GM19467 (cell line): ENCODE measurements at regions not wholly inside any gene's neighbourhood (a gene's known extent, or its start where the extent isn't known, plus 50 kb on each side); places are given as distances from the start of the nearest gene placed in this dataset.
"Not testable (repeated sequence)": the region's sequence is repeated elsewhere in the genome, so short reads cannot be mapped to it uniquely, and the experiment has no call there.

Source experiments
- ATAC-seq: cut with Tn5 transposase; IDR thresholded peaks from one replicate; pipeline ENCODE4 v1.9.1; 2021; ENCODE audit warnings: mild to moderate bottlenecking, moderate library complexity; ENCODE audit not compliant: unreplicated experiment

DNA sequence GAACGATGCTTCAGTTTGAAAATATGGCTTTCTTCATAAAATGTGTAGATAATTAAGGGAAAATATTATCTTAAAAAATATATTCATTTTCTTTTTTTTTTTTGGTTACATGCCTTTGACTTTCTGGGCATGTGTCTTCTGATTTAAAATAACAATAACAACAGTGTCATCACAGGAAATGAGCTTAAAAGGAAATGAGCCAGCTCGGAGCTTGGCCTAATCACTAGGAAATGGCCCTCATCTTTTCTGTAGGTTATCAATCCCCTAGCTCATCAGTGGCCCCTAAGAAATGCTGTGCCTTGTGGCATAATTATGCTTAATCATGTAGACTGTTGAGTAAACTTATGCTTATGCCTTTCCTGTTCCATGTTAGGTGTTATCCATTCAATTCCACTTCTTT is 141.8 kb upstream of the FHL2 start:
- ATAC-seq = no peak

DNA sequence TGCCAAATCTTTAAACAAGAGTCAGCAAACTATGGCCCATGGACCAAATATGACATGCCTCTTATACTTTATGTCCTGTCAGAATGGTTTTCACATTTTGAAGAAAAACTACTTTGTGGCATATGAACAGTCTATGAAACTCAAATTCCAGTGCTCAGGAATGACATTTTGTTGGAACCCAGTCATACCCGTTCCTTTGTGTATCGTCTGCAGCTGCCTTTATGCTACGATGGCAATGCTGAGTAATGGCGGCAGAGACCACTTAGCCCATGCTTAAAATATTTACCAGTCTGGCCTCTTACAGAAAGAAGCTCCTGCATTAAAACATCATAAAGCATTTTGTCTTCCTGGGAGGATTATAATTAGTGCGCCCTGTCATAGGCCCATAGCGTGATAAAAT is 140.5 kb upstream of the FHL2 start:
- no peak for ATAC-seq

DNA sequence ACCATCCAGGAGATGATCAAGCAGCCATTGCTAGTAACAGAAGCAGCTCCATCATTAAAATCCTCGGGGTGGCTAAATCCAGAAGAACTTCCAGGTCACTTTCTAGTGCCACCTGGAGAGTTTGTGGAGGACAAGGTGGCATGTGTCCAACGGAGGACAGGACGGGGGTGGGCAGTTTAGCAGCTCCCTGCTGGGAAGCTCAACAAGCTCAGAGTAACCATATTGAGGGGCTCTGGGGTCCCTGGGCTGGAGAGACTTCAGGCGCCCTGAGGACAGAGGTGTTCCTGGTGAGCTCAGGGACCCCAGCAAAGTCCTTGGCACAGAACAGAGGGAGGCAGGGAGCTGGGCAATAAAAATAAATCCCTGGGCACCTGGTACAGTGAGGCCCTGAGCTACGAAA is 140.0 kb upstream of the FHL2 start:
- no peak for ATAC-seq

DNA sequence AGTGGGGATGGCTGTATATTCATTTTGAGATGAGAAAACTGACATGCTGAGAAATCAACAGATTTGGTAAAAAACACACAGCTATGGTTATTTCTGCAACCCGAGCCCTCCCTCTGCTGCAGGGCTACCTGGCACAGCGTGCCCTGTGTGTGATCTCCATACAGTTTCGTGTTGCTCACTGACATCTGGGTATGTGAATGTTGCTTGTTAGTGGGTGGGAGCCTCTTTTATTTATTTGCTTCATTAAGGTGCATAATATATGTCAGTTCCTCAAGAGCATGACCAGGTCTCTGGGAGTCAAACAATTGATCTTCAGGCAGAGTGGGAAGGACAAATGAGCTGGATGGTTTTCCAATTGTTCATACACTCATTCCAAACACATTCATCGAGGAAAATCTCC is 139.1 kb upstream of the FHL2 start:
- ATAC-seq = no peak

DNA sequence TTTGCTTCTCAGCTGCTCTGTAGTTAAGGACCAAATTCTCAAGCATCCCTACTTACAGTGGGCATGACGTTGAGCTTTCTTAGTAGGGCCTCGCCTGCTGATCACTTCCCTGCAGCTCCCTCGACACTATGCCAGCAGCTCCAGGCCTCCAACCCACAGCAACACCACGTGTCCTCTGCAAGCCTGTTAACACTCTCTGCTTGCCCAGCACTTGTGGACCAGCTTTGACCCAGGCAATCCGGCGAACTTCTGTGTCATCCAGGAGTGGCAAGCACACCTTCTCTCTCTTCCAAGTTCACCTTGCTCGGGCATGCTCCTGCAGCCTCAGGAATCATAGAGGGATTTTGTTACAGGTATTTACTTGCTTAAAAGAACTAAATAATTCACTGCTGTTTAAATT is 138.6 kb upstream of the FHL2 start:
- ATAC-seq = no peak

DNA sequence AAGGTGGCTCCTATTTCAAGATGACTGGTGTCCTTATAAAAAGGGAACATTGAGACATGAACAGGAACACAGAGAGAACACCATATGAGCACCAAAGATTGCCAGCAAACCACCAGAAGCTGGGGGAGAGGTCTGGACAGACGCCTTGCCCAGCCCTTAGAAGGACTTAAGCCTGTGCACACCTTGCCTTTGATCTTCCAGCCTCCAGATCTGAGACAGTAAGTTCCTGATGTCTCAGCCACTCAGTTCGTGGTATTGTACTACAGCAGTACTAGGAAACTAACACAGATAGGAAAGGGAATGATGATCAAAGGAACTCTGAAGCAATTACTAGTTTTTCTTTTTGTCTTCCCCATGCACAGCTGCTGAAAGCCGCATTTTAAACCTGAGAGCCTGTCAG is 137.3 kb upstream of the FHL2 start:
- no peak for ATAC-seq

DNA sequence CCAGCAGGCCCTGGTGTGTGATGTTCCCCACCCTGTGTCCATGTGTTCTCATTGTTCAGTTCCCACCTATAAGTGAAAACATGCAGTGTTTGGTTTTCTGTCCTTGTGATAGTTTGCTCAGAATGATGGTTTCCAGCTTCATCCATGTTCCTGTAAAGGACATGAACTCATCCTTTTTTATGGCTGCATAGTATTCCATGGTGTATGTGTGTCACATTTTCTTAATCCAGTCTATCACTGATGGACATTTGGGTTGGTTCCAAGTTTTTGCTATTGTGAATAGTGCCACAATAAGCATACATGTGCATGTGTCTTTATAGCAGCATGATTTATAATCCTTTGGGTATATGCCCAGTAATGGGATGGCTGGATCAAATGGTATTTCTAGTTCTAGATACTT is 130.4 kb upstream of the FHL2 start:
- not testable (repeated sequence) for ATAC-seq

DNA sequence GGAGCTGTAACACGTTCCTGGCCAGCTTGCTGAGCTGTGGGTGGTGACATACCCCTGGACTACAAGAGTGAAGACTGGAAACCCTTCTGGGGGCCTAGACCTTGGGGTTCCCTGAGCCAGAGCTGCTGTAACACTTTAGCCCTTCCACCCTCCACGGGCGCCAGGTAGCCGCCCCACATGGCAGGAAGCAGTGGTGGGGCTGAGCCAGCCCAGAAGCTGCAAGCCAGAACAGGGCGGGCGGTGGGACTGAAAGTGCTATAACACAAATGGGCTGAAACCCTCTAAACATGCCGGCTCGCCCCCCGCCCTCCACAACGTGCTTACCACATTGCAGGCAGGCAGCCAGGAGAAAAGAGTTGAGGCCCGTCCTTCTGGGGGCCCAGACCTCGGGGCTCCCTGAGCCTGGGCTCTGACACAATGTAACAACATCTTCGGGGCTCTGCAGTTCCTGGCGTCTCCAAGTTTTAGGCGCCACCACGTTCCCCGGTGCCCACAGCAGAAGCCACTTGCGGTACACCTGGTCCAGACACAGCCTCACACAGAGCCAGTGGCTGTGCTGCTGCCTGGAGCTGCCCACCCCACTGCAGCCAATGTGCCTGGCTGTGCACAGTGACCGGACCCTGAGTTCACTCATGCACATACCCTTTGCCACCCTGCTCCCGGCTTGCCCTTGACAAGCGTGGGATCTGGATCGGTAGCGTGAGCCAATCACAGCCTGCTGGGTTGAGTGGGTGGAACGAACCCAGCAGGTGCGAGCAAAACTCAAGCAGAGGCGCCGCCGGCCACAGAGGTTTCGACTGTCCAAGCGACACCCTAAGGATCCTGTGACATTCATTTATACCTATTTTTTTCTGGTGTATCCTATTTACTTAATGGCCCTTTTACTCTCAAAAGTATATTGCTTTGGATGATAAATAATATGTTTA is 127.4 kb upstream of the FHL2 start:
- no peak for ATAC-seq

DNA sequence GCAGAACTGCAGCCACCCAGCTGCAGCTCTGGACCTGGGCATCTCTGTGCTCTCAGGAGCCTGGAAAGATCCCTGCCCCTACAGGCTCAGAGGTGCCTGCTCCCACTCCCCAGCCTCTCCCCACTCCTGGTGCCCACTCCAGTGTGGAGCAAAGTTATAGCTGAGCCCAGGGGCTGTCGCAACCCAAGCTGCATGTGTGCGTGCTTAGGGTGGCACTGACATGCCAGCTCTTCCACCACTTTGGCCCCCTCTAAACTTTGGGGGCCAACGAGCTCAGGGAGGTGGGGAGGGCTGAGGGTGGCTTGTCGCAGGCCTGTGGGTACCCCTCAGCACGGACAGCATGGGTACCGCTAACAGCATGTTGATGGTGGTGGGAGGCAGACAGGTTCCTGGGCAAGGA is 126.3 kb upstream of the FHL2 start:
- no peak for ATAC-seq

DNA sequence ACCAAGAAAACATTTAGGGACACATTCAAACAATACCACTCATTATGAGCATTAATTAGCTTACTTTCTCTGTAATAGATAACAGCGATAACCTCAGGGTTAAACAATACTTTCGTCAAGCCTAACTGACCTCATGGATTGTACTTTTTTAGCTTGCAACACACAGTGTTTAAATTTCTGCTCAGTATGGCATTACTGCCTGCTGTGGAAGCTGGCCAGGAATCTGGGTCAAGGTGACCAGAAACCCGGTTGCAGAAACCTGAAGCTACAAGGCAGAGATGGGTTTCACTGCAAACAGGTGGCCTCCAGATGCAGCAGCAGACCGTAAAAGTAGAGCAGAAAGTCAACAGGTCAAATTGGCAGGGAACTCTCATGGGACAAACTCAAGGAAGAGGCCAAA is 123.8 kb upstream of the FHL2 start:
- ATAC-seq = no peak

DNA sequence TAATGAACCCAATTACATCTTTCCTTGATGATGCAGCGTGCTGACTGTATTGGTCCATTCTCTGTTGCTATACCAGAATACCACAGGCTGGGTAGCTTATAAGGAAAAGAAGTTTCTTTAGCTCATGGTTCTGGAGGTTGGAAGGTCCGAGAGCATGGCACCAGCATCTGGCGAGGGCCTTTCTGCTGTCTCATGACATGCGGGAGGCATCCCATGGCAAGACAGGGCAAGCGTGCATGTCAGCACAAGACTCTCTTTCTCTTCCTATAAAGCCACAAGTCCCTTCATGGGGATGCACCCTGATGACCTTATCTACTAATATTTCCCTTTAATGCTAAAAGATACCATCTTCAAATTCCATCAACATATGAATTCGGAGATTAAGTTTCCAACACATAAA is 122.8 kb upstream of the FHL2 start:
- no peak for ATAC-seq

DNA sequence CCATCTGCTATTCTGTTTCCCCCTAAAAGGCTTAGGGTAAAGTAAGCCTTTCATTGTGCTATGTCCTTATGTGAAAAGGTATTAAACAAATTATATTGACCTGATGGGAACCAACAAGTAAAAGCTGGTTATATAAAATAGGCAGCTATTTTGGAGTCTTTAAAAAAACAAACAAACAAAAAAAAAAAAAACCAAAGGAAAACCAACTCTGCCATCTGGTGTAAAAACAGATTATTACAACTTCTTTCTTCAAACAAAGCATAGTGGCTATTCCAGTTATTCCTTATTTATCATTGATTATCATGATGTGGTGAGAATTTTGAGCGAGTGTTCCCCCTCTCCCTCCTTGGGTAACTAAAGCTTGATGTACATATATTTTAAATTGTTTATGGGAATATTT is 122.3 kb upstream of the FHL2 start:
- no peak for ATAC-seq

DNA sequence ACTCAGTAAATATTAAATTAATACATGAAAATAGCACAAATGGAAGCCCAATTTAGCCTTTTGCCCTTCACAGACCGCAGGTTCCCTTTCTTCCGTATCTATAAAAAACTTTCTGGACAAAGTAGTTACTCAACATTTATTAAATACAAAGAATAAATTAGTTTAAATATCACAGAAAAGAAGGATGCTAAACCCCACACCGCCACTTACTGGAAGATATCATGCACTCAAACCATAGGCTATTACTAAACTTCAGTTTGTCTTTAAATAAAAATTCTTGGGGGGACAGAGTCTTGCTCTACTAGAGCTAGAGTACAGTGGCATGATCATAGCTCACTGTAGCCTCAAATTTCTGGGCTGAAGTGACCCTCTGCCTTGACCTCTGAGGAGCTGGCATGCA is 120.7 kb upstream of the FHL2 start:
- ATAC-seq = no peak

DNA sequence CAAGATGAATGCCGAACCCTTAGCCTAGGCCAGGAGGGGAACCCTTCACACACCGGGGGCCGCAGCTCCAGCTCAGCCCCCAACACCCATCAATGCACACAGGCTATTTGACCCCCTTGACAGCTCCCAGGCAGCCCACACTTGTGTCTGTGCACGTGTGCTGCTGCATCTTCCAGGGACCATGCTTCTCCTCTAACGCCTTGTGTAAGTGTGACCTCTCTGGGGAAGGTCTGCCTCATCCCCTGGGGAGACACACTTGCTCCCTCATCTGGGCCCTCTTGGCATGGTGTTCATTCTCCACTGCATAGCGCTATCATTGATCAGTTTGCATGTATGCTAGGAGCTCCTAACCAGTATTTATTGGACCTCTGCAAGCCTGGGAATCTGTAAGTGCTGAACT is 120.0 kb upstream of the FHL2 start:
- no peak for ATAC-seq

DNA sequence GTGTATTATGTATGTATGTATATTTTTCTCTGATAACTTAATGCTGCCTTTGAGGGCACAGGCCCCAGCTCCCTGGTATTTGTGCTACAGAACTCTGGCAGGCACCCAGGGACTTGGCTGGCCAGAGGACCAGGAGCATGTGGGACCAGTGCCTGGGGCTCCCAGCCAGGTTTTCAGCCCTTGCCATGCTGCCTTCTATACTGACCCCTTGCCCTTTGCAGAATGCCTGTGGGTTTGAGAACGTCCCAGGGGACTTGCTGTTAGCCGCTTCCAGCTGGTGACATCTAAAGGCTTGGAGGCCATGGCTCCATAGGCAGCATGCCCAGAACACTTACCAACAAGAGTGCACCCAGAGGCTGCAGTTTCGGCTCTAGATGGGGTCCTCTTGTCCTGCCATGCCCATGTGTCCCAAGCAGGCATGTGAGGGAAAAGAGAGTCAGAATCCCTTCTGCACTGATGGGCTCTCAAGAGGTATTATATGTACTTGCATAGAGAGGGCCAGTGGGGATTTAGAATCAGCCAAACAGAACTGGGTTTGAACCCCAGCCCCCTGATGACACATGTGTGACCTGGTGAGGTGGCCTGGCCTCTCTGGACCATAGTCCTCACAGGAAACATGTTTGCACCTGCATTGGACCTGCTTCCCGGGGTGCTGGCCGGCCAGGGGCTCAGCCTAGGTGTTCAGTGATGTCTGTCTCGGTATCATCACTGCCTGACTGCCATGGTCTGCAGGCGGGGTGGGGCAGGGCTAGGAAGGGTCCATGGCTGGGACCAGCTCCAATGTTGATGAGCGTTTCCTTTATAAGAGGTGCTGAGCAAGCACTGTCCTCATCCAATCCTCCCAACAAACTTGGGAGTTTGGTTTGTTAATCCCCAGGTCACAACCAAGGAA is 119.2 kb upstream of the FHL2 start:
- ATAC-seq = no peak

DNA sequence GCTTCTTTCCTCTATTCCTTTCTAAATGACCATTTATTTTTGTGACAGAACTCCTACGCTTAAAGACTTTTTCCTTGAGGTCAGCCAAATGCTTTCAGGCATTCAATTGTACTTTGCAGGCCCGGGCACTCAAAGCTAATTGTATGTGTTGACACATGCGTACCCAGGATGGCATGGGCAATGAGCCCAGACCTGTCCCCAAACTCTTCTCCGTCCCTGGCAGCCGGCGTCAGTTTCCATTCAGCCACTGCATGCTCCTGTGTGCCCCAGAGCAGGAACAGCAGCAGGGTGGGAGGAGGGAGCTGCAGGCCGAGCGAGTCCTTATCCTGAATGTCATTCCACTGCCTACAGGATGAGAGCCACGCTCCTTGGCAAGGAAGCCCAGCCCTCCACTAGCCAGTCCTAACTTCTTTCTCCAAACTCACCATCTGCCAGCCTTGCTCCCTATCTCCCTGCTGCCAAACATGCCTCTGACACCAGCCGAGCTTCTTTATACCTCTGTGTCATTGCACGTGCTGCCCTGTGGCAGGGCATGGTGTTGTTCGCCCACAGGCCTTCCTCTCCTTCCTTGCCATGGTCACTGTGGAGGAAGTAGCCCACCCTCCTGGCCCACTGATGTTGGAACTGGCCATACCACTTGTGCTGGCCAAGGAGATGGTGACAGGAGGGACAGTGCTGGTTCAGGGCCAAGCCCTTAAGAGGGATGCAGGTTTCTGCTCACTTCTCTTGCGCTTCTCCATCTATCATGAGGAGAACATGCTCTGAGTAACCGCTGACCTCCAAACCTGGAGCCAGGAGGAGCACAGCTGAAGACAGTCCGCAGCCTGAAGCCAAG is 116.9 kb upstream of the FHL2 start:
- ATAC-seq = no peak

DNA sequence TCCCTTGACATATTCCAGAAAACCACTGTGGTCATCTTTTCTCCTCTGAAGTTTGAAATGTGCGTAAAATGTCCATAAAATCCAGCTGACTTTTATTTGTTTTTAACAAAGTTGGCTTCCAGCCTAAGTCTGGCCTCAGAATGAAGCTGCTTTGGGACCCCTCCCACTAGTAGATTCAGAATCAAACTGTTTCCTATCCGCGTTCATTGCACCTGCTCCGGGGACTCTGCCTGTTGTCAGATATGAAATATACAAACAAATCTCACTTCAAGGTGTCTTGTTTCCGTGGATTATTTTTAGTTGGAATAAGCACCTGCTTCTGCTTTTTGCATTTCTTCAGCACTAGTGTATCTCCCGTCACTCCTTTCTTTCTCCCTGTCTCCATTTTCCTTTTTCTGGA is 115.7 kb upstream of the FHL2 start:
- no peak for ATAC-seq

DNA sequence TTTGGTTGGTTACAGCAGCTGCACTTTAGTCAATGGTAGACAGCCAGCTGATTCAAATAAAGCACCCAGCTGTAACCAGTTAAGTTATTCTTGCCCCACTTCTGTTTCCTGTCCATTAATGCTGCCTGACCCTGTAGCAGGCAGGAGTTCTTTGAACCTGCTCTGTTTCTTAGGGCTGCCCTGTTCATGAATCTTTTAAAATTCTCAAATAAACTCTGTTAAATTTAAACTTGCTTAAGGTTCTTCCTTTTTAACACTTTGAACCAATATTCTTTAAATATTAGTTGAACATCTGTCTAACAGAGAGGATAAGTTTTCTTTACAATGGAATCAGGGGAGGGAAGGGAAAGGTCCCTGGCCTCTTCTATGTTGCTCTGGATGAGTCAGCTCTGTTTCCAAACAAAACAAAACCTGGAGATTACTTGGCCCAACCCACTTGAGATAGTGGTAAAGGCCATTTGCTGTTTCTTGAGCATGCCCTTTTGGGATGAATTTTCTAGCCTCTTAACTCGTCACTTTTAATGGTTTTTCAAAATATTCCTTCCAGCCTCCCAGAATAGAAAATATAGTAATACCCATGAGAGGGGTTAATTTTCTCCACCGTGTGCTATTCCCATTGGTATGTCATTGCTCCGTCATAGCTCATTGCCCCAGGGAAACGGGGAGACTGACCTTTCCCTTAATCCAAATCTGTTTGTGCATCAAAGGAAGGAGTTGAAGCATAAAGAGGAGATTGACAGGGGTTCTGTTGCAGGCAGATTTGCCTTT is 112.1 kb upstream of the FHL2 start:
- ATAC-seq = no peak

DNA sequence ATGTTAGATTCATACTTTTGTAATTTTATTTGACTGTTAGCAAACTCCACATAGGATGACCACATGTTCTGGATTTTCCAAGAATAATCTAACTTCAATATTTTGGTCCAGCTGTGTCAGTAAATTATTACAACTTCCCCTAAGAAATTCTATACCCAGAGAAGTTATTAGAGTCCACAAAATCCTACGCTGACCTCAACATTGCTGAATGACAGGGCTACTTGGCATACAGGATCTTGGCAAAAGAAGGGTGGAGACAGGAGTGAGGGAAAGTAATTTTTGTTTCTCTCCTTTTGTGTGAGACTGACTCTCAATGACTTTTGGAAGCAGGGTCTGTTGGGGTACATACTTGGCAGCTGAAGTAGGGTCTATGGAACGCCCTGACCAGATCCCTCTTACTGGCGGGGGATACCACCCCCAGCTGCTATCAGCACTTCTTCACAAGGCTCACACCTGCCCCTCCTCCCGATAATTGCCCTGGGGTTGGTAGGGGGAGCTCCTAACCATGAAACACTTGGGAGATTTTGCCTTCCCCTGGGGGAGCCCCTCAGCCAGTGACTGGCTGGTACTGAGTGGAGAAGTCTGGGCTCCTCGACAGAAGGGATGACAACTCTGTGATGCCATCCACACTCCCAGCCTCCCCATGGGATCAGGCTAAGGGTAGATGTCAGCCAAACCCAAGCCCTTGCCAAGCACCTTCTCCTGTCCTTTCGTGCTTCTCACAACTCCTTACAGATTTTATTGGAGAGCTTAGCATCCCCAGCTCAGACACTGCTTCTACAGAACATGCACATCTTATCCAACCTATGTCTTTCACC is 110.6 kb upstream of the FHL2 start:
- no peak for ATAC-seq

DNA sequence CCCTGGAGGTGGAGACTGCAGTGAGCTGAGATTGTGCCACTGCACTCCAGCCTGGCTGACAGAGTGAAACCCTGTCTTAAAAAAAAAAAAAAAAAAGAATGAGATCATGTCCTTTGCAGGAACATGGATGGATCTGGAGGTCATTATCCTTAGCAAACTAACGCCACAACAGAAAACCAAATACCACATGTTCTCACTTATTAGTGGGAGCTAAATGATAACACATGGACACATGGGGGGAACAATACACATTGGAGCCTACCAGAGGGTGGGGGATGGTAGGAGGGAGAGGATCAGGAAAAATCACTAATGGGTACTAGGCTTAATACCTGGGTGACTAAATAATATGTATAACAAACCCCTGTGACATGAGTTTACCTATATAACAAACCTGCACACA is 108.0 kb upstream of the FHL2 start:
- ATAC-seq = not testable (repeated sequence)
